ENCODE measurements at regions not wholly inside any gene's neighbourhood (a gene's known extent, or its start where the extent isn't known, plus 50 kb on each side); places are given as distances from the start of the nearest gene placed in this dataset.

GRCh38 chr7:10688544-10688943 lies 285.1 kb upstream of the PHF14 start:
- no peak for TF ChIP-seq EZH2 (IDR thresholded peaks at IDR 0.05; ENCODE audit: borderline replicate concordance, insufficient read depth, low read length, poor library complexity, severe bottlenecking)
- no peak for TF ChIP-seq CTCF (IDR thresholded peaks at IDR 0.05; ENCODE audit: poor library complexity, severe bottlenecking)
- no peak for TF ChIP-seq REST (IDR thresholded peaks at IDR 0.05; ENCODE audit: borderline replicate concordance)
- no peak for TF ChIP-seq RAD21 (conservative IDR thresholded peaks at IDR 0.05)
- TF ChIP-seq POLR2AphosphoS5 (IDR thresholded peaks at IDR 0.05): no peak
- no peak for TF ChIP-seq EP300 (conservative IDR thresholded peaks at IDR 0.05; ENCODE audit: poor library complexity, severe bottlenecking)

Data from neural cell (in vitro differentiated cells).